B cell (primary cell): ENCODE measurements at regions not wholly inside any gene's neighbourhood (a gene's known extent, or its start where the extent isn't known, plus 50 kb on each side); places are given as distances from the start of the nearest gene placed in this dataset.
"Not testable (repeated sequence)": the region's sequence is repeated elsewhere in the genome, so short reads cannot be mapped to it uniquely, and the experiment has no call there.

Experiments used
- EZH2 ChIP-seq: IDR thresholded peaks from 2 replicates; pipeline ENCODE4 v1.6.1; 2012; ENCODE audit warnings: borderline replicate concordance, low read depth, mild to moderate bottlenecking, moderate library complexity, low read length; ENCODE audit not compliant: insufficient read depth, poor library complexity, severe bottlenecking
- TF ChIP-seq, protein P1 (sequence below): fragments of 200-600 bp; IDR thresholded peaks from one replicate; pipeline ENCODE4 v1.8.0; 2022; ENCODE audit warnings: antibody characterized with exemption, mild to moderate bottlenecking

GRCh38 chr10:47590534-47590933 is 67.1 kb upstream of the AGAP9 start:
- TF ChIP-seq, protein P1, sequence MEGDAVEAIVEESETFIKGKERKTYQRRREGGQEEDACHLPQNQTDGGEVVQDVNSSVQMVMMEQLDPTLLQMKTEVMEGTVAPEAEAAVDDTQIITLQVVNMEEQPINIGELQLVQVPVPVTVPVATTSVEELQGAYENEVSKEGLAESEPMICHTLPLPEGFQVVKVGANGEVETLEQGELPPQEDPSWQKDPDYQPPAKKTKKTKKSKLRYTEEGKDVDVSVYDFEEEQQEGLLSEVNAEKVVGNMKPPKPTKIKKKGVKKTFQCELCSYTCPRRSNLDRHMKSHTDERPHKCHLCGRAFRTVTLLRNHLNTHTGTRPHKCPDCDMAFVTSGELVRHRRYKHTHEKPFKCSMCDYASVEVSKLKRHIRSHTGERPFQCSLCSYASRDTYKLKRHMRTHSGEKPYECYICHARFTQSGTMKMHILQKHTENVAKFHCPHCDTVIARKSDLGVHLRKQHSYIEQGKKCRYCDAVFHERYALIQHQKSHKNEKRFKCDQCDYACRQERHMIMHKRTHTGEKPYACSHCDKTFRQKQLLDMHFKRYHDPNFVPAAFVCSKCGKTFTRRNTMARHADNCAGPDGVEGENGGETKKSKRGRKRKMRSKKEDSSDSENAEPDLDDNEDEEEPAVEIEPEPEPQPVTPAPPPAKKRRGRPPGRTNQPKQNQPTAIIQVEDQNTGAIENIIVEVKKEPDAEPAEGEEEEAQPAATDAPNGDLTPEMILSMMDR, result not testable (repeated sequence)
- TF ChIP-seq EZH2, result not testable (repeated sequence)
